ENCODE measurements at regions not wholly inside any gene's neighbourhood (a gene's known extent, or its start where the extent isn't known, plus 50 kb on each side); places are given as distances from the start of the nearest gene placed in this dataset.
A peak's percentile ranks its signal among the peaks of the same experiment; 100 is the strongest.

GRCh38 chr10:78923647-78924318 is 145.0 kb upstream of the ZMIZ1 start:
- DNase-seq (ENCODE audit: low spot score), result no peak

DNA sequence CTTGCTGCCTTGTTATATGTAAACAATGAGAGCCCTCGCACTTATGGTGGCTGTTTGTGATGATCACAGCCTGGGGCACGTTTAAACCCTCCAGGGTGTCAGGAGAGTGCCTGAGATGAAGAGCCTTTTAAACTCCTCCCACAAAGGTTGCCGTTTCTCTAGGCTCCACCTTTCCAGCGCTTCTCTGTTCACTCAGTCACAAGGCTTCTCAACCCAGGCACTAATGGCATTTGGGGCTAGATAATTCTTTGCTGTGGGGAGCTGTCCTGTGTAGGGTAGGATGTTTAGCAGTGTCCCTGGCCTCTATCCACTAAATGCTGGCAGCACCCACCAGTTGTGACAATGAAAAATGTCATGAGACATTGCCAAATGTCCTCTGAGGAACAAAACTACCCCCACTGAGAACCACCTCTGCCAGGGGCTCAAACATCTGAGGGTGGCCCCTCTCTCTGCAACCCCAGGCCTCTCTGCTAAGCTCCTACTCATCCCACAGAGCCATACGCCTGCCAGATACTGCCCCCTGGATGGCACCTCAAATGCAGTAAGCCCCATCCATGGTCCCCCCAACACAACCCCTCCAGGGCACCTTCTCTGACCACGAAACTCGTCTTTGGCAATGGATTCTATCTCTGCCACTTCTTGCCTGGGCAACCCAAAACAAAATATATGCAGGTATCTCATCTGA is 144.3 kb upstream of the ZMIZ1 start:
- no peak for DNase-seq (ENCODE audit: low spot score)

DNA sequence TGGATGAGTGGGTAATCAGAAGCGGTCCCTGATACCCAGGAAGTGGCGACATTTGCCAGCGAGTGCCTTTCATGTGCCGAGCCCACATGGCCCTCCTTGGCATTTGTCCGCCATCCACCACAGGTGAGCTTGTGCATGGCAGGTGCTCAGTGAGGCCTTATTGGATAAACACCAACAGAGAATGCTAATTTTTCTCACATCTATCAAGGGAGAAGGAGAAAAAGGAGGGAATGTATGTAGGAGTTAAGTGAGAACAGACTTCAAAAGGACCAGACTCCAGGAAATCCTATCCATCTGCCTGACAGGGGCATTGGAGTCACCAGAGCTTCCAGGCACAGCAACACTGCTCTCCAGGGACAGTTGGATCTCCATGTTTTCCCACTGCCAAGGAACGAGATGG is 143.5 kb upstream of the ZMIZ1 start:
- no peak for DNase-seq (ENCODE audit: low spot score)

- DNase-seq (ENCODE audit: low spot score), result peak; percentile 89
Observed at GRCh38 chr10:78925800-78926319, 142.9 kb upstream of the ZMIZ1 start.

DNA sequence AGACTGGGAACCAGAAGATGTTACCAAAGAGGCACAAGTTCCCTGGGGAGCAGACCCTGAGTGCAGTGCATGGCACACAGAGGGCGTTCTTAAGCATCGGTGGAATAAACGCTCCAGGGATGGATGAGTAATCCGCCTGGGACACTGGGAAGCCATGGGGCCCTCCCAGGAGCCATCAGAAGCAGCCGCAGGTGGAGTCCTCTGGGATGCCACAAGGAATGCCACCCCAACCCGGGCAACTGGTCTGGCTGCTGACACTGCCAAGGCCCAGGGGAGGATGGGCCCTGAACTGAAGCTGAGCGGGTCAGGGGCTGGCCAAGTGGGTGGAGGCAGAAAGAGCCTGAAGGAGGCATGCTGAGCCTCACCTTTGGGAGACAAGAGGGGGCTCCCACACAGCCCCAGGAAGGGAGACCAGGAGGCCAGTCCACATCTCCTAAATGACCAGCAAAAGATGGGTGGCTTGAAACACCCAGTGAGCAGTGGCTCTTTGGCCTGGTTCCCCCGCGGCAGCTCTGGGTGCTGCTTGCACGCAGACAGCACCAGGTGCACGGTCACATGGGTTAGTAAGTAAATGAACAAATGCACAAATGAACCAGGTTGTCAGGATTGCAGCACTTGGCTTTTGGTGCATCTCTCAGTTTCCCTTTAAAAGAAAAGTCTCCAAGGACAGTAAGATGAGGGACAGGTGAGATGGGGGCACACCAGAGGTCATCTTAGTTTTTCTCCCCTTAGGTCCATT is 141.3 kb upstream of the ZMIZ1 start:
- DNase-seq (ENCODE audit: low spot score), result no peak

GRCh38 chr10:78928330-78928729 is 140.4 kb upstream of the ZMIZ1 start:
- DNase-seq (ENCODE audit: low spot score), result no peak

- DNase-seq (ENCODE audit: low spot score), result no peak
Observed at GRCh38 chr10:78929541-78929940, 139.2 kb upstream of the ZMIZ1 start.

DNA sequence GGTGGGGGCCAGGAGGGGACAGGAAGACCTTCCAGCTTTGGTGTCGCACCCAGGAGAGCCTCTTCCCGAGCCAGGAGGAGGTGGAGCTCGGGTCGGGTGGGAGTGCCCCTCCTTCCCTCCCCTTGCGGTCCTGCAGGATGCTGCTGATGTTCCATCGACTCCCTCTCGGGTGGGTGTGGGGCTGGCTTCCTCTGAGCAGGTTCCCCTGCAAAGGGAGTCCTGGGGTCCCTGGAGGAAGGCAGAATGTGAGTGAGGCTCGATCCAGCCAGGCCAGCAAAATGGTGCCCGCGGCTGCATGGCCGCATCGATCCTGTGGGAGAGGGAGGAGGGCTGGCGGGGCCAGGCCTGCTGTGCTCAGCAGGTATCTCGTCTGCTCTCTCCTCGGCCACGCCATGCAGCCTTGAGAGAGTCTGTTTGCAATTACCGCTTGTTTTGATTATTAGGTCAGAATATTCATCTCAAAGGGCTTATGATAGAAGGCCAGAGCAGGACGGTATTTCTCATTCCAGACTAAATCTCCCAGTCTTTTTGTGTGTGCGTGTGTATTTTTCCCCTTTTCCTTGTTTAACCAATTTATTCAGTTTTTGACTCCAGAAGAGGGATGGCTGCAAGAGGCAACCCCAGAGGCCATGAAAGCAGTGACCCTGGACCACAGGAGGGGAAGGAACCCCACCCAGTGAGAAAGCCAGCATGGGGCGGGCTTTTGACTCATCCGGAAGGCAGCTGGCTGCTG is 137.3 kb upstream of the ZMIZ1 start:
- DNase-seq (ENCODE audit: low spot score), result peak; percentile 91

DNA sequence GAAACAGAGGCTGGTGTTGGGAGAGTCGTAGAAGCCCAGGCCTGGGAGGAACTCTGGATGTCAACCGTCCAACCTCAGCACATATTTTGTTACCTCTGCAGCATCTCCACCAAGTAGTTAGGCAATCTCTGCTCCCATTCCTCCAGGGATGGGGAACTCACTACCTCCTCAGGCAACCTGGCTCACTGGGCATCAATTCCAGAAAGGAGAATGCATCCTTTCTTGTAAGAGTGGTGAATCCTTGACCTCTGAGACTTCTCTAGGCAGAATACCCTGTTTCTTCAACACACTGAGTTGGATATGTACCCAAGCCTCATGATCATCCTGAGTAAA is 136.7 kb upstream of the ZMIZ1 start:
- DNase-seq (ENCODE audit: low spot score), result no peak

DNA sequence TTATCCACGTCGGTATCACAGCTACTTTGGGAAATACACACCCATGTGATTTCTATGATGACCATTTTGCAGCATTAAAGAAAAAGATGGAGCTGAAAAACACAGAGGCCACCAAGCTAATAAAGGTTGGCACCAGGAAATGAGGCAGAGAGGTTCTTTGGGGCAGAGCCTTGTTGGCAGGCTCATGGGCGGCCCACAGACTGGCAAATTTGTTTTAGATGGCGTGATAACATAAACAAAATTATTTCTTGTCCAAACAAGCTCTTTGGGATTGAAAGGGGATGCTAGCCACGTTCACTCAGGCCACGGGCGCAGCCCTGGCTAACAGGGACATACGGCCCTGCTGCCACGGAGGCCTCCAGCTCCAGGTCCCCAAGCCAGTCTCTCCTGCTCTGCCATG is 135.9 kb upstream of the ZMIZ1 start:
- no peak for DNase-seq (ENCODE audit: low spot score)

DNA sequence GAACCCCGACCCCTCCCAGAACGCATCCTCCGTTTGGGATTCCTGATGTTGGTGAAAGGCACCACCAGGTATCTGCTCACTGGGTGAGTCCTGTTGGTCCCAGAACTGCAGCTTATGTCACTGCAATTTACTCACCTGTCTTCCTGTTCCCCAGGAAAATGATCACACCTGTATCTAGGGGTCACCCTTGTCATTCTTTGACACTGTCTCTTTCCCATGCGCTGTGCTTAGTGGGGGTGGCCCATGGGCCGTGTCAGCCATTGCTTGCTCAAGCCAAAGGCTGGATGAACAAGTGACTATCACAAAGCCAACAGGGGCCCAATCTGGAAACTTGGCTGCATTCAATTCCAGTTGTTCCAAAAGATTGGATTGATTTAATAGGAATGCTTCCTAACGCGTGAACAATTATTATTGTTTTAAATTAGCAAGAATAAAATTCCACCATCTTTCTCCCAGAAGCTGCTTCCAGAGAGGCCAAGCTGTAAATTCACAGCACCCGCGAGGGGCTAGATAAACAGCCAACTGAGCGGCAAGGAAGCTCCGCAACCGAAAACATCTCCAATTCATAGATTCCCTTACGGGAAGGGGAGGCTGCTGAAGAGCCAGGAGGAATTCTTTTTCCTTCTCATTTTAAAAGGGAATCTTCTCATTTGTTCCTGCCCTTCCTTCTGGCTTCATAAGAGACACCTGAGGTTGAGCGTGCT is 134.8 kb upstream of the ZMIZ1 start:
- DNase-seq (ENCODE audit: low spot score), result no peak

DNA sequence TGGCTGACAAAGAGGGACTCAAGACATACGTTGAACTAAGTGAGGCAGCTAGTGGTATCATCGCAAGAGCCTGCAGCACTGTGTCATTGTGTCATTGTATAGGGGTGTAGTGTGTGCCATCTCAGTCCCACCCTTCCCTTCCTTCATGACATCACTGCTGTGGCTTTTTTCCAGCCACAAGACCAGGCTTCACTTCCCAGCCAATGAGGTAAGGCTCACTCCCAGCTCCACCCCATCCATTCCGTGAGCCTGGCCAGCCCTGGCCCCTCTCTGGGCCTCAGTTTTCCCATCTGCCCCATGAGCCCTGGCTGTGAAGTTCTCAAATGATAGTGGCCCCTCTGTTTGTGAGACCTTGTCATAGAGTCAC is 134.3 kb upstream of the ZMIZ1 start:
- peak; percentile 34 for DNase-seq (ENCODE audit: low spot score)

GRCh38 chr10:78934994-78935602 is 133.7 kb upstream of the ZMIZ1 start:
- no peak for DNase-seq (ENCODE audit: low spot score)

DNA sequence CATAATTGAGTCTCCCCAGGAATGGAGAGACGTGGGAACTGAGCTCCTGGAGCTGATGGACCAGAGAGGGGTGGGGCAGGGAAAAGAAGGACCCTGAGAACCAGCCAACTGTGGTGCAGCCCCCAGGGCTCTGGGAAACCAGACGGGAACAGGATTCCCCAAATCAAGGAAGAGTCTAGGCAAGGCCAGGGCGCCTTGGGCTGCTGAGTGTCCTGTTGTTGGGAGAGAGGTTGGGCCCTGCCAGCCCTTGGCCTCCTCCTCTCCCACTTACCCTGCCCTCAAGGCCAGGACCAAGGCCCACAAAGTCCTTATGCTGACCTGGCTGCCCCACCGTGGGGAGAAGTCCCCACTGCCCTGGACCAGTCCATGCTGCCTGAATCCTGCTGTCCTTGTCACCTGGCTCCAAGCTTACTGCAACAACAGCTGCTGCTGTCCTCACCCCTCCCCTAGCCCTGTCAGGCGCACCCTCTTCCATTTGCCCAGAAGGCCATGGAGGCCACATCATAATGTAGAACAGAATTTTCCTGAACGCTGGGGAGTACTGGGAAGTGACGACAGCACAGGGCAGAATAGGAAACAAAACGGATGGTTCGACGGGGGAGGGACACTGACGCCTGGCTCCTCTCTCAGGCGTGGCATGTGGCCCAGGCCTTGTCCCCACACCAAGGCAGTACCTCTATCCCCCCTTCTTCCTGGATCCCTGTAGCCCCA is 132.9 kb upstream of the ZMIZ1 start:
- no peak for DNase-seq (ENCODE audit: low spot score)

DNA sequence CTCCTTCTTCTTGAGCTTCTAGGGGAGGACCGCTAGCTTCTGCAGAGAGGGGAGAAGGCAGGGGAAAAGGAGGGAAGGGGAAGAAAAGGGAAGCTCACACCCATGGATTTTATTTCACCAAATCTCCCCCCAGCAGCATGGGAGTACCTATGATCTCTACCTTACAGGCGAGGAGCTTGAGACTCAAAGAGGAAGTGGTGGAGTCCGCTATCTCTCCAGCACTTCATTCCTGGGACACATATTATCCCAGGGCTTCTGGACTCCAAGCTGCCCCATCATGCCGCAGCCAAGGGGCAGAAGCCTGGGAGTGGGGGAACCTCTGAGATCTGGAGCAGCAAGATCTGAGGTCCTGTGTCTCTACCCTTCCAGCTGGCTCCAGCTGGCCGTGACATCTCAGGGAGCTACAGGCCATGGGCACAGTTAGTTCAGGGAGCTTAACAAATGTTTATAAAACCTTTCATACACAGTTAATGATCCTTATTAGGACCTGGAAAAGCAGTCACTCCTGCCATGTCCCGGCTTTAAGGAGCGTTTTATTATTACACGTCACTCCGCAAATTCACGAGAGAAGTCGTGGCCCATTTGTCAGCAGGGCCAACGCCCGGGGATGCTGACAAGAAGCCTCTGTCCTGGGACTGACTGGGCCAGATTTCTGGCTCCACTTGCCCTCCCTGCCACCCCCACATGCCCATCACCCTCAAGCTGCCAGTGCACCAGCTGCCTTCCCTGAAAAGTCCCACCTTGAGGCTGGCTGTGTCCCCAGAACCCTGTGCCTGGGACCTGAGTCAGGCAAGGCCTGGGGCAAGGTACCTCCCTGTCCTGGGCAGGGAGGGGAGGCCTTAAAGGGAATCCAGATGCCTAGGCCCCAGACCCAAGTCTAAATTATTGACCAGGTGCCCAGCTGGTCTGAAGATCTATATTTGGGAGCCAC is 132.1 kb upstream of the ZMIZ1 start:
- no peak for DNase-seq (ENCODE audit: low spot score)

- DNase-seq (ENCODE audit: low spot score), result no peak
Observed at GRCh38 chr10:78937393-78937792, 131.4 kb upstream of the ZMIZ1 start.

DNA sequence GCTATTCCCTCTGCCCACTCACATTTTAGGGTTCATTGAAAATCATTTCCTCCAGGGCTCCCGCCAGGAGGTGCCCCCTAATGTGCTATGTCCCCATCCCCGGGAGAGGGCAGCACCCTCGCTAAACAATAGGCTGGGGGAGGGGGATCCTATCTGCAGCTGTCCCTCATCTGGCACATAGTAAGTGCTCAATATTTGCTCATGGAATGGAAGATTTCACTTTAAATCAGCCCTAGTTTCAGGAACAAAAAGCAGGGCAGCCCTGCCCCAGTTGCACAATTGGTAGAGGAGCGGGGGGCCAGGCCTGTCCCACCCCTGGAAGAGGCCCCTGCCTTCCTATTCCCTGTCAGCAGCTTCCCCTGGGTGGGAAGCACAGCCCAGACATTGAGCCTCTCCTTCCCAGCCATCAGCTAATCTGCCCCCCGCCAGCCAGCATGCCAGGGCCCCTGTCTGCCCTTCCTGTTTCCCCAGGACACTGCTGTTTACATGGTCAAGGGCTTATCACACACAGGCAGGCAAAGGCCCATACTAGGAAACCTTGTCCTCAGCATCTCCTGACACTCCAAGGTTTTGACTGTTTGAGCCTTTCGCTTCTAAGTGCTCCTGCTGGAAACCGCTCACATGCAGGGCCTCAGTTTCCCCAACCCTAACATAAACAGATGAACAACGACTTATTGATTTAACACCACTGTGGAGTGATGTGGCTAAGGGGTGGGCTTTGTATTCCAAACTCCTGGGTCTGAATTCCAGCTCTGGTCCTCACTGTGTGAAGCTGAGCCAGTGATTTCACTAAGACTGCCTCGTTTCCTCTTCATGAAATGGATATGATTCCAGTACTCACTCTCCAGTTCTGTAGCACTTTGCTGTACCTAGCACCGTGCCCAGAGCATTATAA is 130.7 kb upstream of the ZMIZ1 start:
- no peak for DNase-seq (ENCODE audit: low spot score)

Data from AG08395 (cell line).